DND-41 (cell line): ENCODE measurements at regions not wholly inside any gene's neighbourhood (a gene's known extent, or its start where the extent isn't known, plus 50 kb on each side); places are given as distances from the start of the nearest gene placed in this dataset.

Source experiments
- ATAC-seq: fragments of 200-7000 bp; cut with Tn5 transposase; 3 replicates; pipeline ENCODE4 v1.9.1; 2021; ENCODE audit warnings: low read depth; ENCODE audit not compliant: insufficient read depth
- DNase-seq: peaks from one replicate; pipeline ENCODE4 v3.0.0-alpha.2; 2020
- H2AFZ ChIP-seq: 2 replicates; pipeline ENCODE4 v1.6.0; 2012; ENCODE audit warnings: low read depth, low read length
- H3K27ac ChIP-seq: 2 replicates; pipeline ENCODE4 v1.5.1; 2012; ENCODE audit warnings: low read length, inconsistent platforms
- H3K27me3 ChIP-seq: fragments of 200-600 bp; sonication (generic); 2 replicates; pipeline ENCODE4 v1.6.0; 2012; ENCODE audit warnings: low read length, mild to moderate bottlenecking, inconsistent platforms; ENCODE audit not compliant: insufficient read depth, poor library complexity
- H3K36me3 ChIP-seq: 2 replicates; pipeline ENCODE4 v1.5.1; 2012; ENCODE audit warnings: low read length, inconsistent platforms; ENCODE audit not compliant: insufficient read depth
- H3K4me1 ChIP-seq: 2 replicates; pipeline ENCODE4 v1.5.1; 2012; ENCODE audit warnings: mild to moderate bottlenecking, low read length; ENCODE audit not compliant: insufficient read depth
- H3K4me2 ChIP-seq: 2 replicates; pipeline ENCODE4 v1.6.0; 2012; ENCODE audit warnings: mild to moderate bottlenecking, moderate library complexity, low read length, inconsistent platforms; ENCODE audit not compliant: insufficient read depth
- H3K4me3 ChIP-seq, 2 experiments: fragments of 200-600 bp in 1 of 2; shearing (Covaris generic) in 1 of 2; 2 replicates each; pipeline ENCODE4 v1.5.1; 2012 to 2016; ENCODE audit warnings: inconsistent platforms in 2 of 2, low read length in 2 of 2, mild to moderate bottlenecking in 2 of 2, low read depth in 1 of 2, moderate library complexity in 1 of 2
- H3K79me2 ChIP-seq: 2 replicates; pipeline ENCODE4 v1.6.0; 2012; ENCODE audit warnings: low read length, inconsistent platforms; ENCODE audit not compliant: insufficient read depth
- H3K9ac ChIP-seq: 2 replicates; pipeline ENCODE4 v1.6.0; 2012; ENCODE audit warnings: low read depth, mild to moderate bottlenecking, inconsistent platforms, low read length, moderate library complexity
- H3K9me3 ChIP-seq: 2 replicates; pipeline ENCODE4 v1.5.1; 2012; ENCODE audit warnings: low read length, moderate library complexity, mild to moderate bottlenecking, inconsistent platforms; ENCODE audit not compliant: insufficient read depth, severe bottlenecking
- H4K20me1 ChIP-seq: 2 replicates; pipeline ENCODE4 v1.6.0; 2012; ENCODE audit warnings: low read length; ENCODE audit not compliant: insufficient read depth
- EZH2 ChIP-seq: IDR thresholded peaks from 3 replicates; pipeline ENCODE4 v1.6.1; 2012; ENCODE audit warnings: borderline replicate concordance, low read depth, mild to moderate bottlenecking, moderate library complexity, low read length, inconsistent platforms; ENCODE audit not compliant: severe bottlenecking
- TF ChIP-seq, protein P1 (sequence below): IDR thresholded peaks from 2 replicates; pipeline ENCODE4 v1.5.1; 2012; ENCODE audit warnings: borderline replicate concordance, low read length, moderate library complexity, mild to moderate bottlenecking; ENCODE audit not compliant: poor library complexity, severe bottlenecking; ENCODE audit errors: extremely low read depth

DNA sequence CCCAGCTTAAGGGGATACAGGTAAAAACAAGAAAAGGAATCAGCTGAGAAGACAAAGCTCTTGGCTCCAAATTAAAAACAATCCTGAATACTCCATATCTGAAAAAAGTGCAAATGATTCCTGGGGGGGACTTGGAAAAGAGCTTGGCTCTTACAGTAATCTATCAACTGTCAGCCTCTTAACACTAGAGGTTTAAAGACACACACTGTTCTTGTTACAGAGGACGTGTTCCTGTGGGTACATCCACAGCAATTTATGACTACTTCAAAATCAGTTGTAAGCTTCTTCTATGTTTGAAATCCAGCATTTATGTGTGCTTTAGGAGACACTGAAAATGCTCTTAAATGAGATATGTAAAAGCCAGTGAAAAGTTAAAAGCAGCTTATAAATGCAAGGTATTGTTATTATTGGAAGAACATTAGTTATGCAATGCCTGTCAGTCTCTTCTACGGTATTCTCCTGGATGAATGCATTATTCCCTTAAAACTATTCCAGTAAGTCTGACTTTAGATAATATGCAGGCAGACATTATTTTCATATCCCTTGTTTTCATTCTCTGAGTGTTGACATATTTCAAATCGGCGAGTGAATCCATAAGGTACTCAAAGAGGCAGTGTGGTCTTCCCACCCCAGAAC, 408.4 kb upstream of the ADAMTS9 start:
- no peaks in the 10 kb centered on the region for H3K9me3 ChIP-seq
- ATAC-seq (no peak), DNase-seq (no peak)
- no peaks in the 10 kb centered on the region for H3K79me2 ChIP-seq
- no peak overlapping the region for H2AFZ ChIP-seq
- no peaks in the 10 kb centered on the region for H4K20me1 ChIP-seq
- TF ChIP-seq, protein P1, sequence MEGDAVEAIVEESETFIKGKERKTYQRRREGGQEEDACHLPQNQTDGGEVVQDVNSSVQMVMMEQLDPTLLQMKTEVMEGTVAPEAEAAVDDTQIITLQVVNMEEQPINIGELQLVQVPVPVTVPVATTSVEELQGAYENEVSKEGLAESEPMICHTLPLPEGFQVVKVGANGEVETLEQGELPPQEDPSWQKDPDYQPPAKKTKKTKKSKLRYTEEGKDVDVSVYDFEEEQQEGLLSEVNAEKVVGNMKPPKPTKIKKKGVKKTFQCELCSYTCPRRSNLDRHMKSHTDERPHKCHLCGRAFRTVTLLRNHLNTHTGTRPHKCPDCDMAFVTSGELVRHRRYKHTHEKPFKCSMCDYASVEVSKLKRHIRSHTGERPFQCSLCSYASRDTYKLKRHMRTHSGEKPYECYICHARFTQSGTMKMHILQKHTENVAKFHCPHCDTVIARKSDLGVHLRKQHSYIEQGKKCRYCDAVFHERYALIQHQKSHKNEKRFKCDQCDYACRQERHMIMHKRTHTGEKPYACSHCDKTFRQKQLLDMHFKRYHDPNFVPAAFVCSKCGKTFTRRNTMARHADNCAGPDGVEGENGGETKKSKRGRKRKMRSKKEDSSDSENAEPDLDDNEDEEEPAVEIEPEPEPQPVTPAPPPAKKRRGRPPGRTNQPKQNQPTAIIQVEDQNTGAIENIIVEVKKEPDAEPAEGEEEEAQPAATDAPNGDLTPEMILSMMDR = no peak
- no peak for TF ChIP-seq EZH2
- H3K4me2 ChIP-seq = no peak overlapping the region
- H3K36me3 ChIP-seq = no peaks in the 10 kb centered on the region
- H3K27ac ChIP-seq = no peak overlapping the region
- no peak overlapping the region for H3K4me3 ChIP-seq
- no peaks in the 10 kb centered on the region for H3K27me3 ChIP-seq
- H3K4me1 ChIP-seq = no peaks in the 10 kb centered on the region
- no peak overlapping the region for H3K9ac ChIP-seq

DNA sequence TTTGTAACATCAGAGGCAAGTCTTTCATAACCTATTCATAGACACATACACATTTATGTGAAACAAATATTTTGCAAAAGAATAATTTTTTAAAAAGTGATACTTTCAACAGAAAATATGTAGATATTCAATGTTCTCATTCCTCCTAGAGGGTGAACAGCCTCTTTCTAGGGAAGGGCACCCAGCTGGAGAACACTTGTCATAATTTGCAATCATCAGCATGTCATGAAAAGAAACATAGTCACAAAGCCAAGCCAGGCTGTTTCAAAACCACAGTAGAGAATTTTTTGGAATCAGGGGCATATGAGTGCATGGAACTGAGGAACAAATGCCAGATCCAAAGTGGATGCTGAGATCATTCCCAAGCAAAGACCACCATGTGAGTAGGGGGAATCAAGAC, 406.9 kb upstream of the ADAMTS9 start:
- Histone ChIP-seq H3K79me2 (no peaks in the 10 kb centered on the region), H3K4me3 (no peak overlapping the region), H3K27me3 (no peaks in the 10 kb centered on the region), H3K4me2 (no peak overlapping the region), H3K9ac (no peak overlapping the region), H3K4me1 (no peaks in the 10 kb centered on the region), H4K20me1 (no peaks in the 10 kb centered on the region), H3K9me3 (no peaks in the 10 kb centered on the region), H2AFZ (no peak overlapping the region), H3K27ac (no peak overlapping the region), H3K36me3 (no peaks in the 10 kb centered on the region)
- TF ChIP-seq, protein P1 = no peak
- no peak for TF ChIP-seq EZH2
- no peak for DNase-seq
- no peak for ATAC-seq

DNA sequence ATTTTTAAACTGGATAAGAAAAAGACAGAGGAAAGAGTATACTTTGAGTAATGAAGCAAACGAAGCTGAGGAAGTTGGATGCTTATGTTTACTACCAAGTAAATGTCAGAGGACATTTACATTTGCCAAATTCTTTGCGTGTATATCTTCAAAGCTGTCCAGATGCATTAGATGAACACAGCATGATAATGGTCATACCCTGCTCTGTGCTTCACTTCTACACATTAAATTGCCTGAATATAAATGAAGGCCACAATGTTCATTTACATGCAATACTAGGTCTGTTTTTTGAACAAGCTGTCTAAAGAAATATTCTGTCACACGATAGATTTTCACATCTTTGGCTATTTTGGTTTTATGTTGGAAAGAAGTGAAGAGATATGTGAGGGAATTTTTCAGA, 405.8 kb upstream of the ADAMTS9 start:
- Histone ChIP-seq H2AFZ (no peak overlapping the region), H3K36me3 (no peaks in the 10 kb centered on the region), H3K4me2 (no peak overlapping the region), H3K79me2 (no peaks in the 10 kb centered on the region), H3K4me3 (no peak overlapping the region), H3K9me3 (no peaks in the 10 kb centered on the region), H3K27me3 (no peaks in the 10 kb centered on the region), H3K27ac (no peak overlapping the region), H3K9ac (no peak overlapping the region), H4K20me1 (no peaks in the 10 kb centered on the region), H3K4me1 (no peaks in the 10 kb centered on the region)
- DNase-seq = no peak
- TF ChIP-seq, protein P1 = no peak
- no peak for TF ChIP-seq EZH2
- no peak for ATAC-seq
